GM23248 (cell line): ENCODE measurements at regions not wholly inside any gene's neighbourhood (a gene's known extent, or its start where the extent isn't known, plus 50 kb on each side); places are given as distances from the start of the nearest gene placed in this dataset.

Experiments
- EZH2 ChIP-seq: fragments of 200-600 bp; sonication (generic); IDR thresholded peaks from 2 replicates; pipeline ENCODE4 v1.6.1; 2018; ENCODE audit warnings: antibody characterized with exemption, mild to moderate bottlenecking; ENCODE audit not compliant: insufficient read depth, poor library complexity, severe bottlenecking
- EZH2phosphoT487 ChIP-seq: fragments of 200-600 bp; sonication (generic); IDR thresholded peaks from 2 replicates; pipeline ENCODE4 v1.6.1; 2018; ENCODE audit warnings: antibody characterized with exemption, moderate library complexity, mild to moderate bottlenecking, low read depth; ENCODE audit not compliant: insufficient read depth

DNA sequence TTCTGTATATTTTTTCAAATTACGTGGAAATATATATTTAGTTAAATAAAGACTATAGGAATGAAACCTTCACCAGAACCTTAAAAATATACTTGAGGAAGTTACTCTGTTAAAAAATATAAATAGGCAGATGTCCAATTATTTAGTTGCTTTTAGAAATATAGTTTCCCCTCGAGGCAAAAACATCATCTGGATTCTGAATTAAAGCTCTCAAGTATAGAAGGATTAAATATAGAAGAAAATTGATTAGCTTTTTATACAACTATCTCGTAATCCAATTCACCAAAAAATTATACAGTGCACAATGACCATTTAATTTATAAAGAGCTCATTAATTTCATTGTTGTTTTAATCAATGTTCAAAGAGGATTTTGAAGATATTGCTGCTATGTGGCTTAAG is 601.4 kb downstream of the GABRG2 start:
- TF ChIP-seq EZH2 (no peak), EZH2phosphoT487 (no peak)
